GM12878 (cell line): ENCODE measurements at regions not wholly inside any gene's neighbourhood (a gene's known extent, or its start where the extent isn't known, plus 50 kb on each side); places are given as distances from the start of the nearest gene placed in this dataset.

Experiments used
- CREB1 ChIP-seq: IDR thresholded peaks from 2 replicates; pipeline ENCODE4 v1.6.1; 2012; ENCODE audit warnings: low read depth, mild to moderate bottlenecking, inconsistent platforms
- FOXK2 ChIP-seq: fragments of 450-650 bp; IDR thresholded peaks from 2 replicates; pipeline ENCODE4 v1.6.1; 2017; ENCODE audit warnings: mild to moderate bottlenecking, moderate library complexity
- MTA3 ChIP-seq: IDR thresholded peaks from 2 replicates; pipeline ENCODE4 v1.6.1; 2012; ENCODE audit warnings: low read length, inconsistent platforms, borderline replicate concordance
- NFIC ChIP-seq: IDR thresholded peaks from 2 replicates; pipeline ENCODE4 v1.6.1; 2012; ENCODE audit warnings: low read depth, mild to moderate bottlenecking, inconsistent platforms, low read length, moderate library complexity
- POLR2AphosphoS5 ChIP-seq: IDR thresholded peaks from 2 replicates; pipeline ENCODE4 v1.6.1; 2011; ENCODE audit warnings: mild to moderate bottlenecking, low read length, inconsistent platforms
- SMC3 ChIP-seq: IDR thresholded peaks from 2 replicates; pipeline ENCODE4 v1.6.1; 2011; ENCODE audit warnings: low read length, improper control_type of control experiment, borderline replicate concordance
- USF1 ChIP-seq: IDR thresholded peaks from 2 replicates; pipeline ENCODE4 v1.6.1; 2011; ENCODE audit warnings: borderline replicate concordance, low read depth, mild to moderate bottlenecking, moderate library complexity, mixed read lengths, low read length; ENCODE audit not compliant: insufficient read depth; ENCODE audit errors: extremely low read length
- ZBTB4 ChIP-seq: fragments of 450-650 bp; formaldehyde crosslinking; IDR thresholded peaks from 2 replicates; pipeline ENCODE4 v1.4.0; 2022; ENCODE audit warnings: mild to moderate bottlenecking, moderate library complexity
- TF ChIP-seq, protein P1 (sequence below), 3 experiments: IDR thresholded peaks in 2 of 3; conservative IDR thresholded peaks in 1 of 3; 2 replicates each; pipeline ENCODE4 v1.5.1; 2011; ENCODE audit warnings: low read depth in 3 of 3, low read length in 3 of 3, mild to moderate bottlenecking in 3 of 3, control low read depth in 2 of 3, moderate library complexity in 2 of 3, inconsistent platforms in 1 of 3, mixed read lengths in 1 of 3; ENCODE audit not compliant: control insufficient read depth in 2 of 3, insufficient read depth in 1 of 3; ENCODE audit errors: extremely low read depth in 1 of 3

- TF ChIP-seq POLR2AphosphoS5, result no peak
- TF ChIP-seq, protein P1, sequence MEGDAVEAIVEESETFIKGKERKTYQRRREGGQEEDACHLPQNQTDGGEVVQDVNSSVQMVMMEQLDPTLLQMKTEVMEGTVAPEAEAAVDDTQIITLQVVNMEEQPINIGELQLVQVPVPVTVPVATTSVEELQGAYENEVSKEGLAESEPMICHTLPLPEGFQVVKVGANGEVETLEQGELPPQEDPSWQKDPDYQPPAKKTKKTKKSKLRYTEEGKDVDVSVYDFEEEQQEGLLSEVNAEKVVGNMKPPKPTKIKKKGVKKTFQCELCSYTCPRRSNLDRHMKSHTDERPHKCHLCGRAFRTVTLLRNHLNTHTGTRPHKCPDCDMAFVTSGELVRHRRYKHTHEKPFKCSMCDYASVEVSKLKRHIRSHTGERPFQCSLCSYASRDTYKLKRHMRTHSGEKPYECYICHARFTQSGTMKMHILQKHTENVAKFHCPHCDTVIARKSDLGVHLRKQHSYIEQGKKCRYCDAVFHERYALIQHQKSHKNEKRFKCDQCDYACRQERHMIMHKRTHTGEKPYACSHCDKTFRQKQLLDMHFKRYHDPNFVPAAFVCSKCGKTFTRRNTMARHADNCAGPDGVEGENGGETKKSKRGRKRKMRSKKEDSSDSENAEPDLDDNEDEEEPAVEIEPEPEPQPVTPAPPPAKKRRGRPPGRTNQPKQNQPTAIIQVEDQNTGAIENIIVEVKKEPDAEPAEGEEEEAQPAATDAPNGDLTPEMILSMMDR (IDR thresholded peaks at IDR 0.05 in 2 of 3, conservative IDR thresholded peaks at IDR 0.05 in 1 of 3; ENCODE audit: control insufficient read depth in 2 of 3, extremely low read depth in 1 of 3, insufficient read depth in 1 of 3, low read depth in 3 of 3, low read length in 3 of 3), result no peak
- TF ChIP-seq SMC3, result no peak
- no peak for TF ChIP-seq FOXK2
- no peak for TF ChIP-seq USF1
- TF ChIP-seq CREB1, result no peak
- TF ChIP-seq NFIC, result no peak
- no peak for TF ChIP-seq MTA3
- TF ChIP-seq ZBTB4 (CRISPR knock-in tag), result no peak
Observed at GRCh38 chr15:62844564-62845240, 197.8 kb upstream of the TPM1 start.
